ENCODE measurements at regions not wholly inside any gene's neighbourhood (a gene's known extent, or its start where the extent isn't known, plus 50 kb on each side); places are given as distances from the start of the nearest gene placed in this dataset.

GRCh38 chr7:57385668-57386067, 64.3 kb upstream of the ZNF716 start:
- no peaks in the 10 kb centered on the region for H3K9me3 ChIP-seq
- CTCF ChIA-PET = no interaction called here
- no peak overlapping the region for H2AFZ ChIP-seq (ENCODE audit: low read depth)
- no peaks in the 10 kb centered on the region for H3K27me3 ChIP-seq (ENCODE audit: insufficient read depth)
- H3K4me3 ChIP-seq (ENCODE audit: low read depth in 2 of 2, low read length in 1 of 2) = no peak overlapping the region
- no peaks in the 10 kb centered on the region for H3K79me2 ChIP-seq (ENCODE audit: insufficient read depth)
- no peak overlapping the region for H3K9ac ChIP-seq
- H3K27ac ChIP-seq (ENCODE audit: low read depth in 2 of 2, low read length in 1 of 2) = no peak overlapping the region
- no peaks in the 10 kb centered on the region for H3K4me1 ChIP-seq (ENCODE audit: control insufficient read depth in 1 of 2, insufficient read depth in 2 of 2, low read depth in 1 of 2, low read length in 1 of 2)
- no peaks in the 10 kb centered on the region for H3F3A ChIP-seq (replicated peaks; ENCODE audit: insufficient read depth)
- no peak for TF ChIP-seq PBX3 (IDR thresholded peaks at IDR 0.05)
- TF ChIP-seq RAD21 (IDR thresholded peaks at IDR 0.05; ENCODE audit: low read length) = no peak
- TF ChIP-seq MAX (IDR thresholded peaks at IDR 0.05; ENCODE audit: low read depth) = no peak
- TF ChIP-seq CHD2 (IDR thresholded peaks at IDR 0.05; ENCODE audit: low read length, partially characterized antibody) = no peak
- TF ChIP-seq USF1 (IDR thresholded peaks at IDR 0.05; ENCODE audit: borderline replicate concordance, low read depth) = no peak
- TF ChIP-seq GABPA (IDR thresholded peaks at IDR 0.05; ENCODE audit: low read depth) = no peak
- POLR2A ChIA-PET = no interaction called here
- no peak overlapping the region for H3K4me2 ChIP-seq
- H4K20me1 ChIP-seq (ENCODE audit: insufficient read depth) = no peaks in the 10 kb centered on the region
- DNase-seq = no peak
- H3K9me2 ChIP-seq = no peaks in the 10 kb centered on the region
- WGBS (ENCODE audit: low lambda C conversion rate) = 36% methylated on average over 5 of the region's 5 CpGs
- H3K36me3 ChIP-seq (replicated peaks in 1 of 2; ENCODE audit: control insufficient read depth in 1 of 2, insufficient read depth in 2 of 2, low read length in 1 of 2) = no peaks in the 10 kb centered on the region

- no peak overlapping the region for H3K27ac ChIP-seq (ENCODE audit: low read depth in 2 of 2, low read length in 1 of 2)
- H3K27me3 ChIP-seq (ENCODE audit: insufficient read depth) = no peaks in the 10 kb centered on the region
- no peaks in the 10 kb centered on the region for H3K36me3 ChIP-seq (replicated peaks in 1 of 2; ENCODE audit: control insufficient read depth in 1 of 2, insufficient read depth in 2 of 2, low read length in 1 of 2)
- ChIA-PET POLR2A (no interaction called here), CTCF (no interaction called here)
- no peaks in the 10 kb centered on the region for H3K9me3 ChIP-seq
- no peaks in the 10 kb centered on the region for H3K79me2 ChIP-seq (ENCODE audit: insufficient read depth)
- H3F3A ChIP-seq (replicated peaks; ENCODE audit: insufficient read depth) = no peaks in the 10 kb centered on the region
- no peaks in the 10 kb centered on the region for H4K20me1 ChIP-seq (ENCODE audit: insufficient read depth)
- WGBS (ENCODE audit: low lambda C conversion rate) = 3% methylated on average over 7 of the region's 7 CpGs
- H3K4me3 ChIP-seq (ENCODE audit: low read depth in 2 of 2, low read length in 1 of 2) = no peak overlapping the region
- no peaks in the 10 kb centered on the region for H3K9me2 ChIP-seq
- no peak overlapping the region for H3K4me2 ChIP-seq
- H3K4me1 ChIP-seq (ENCODE audit: control insufficient read depth in 1 of 2, insufficient read depth in 2 of 2, low read depth in 1 of 2, low read length in 1 of 2) = no peaks in the 10 kb centered on the region
- no peak overlapping the region for H2AFZ ChIP-seq (ENCODE audit: low read depth)
- DNase-seq = no peak
- TF ChIP-seq SIN3A (IDR thresholded peaks at IDR 0.05; ENCODE audit: borderline replicate concordance, low read depth, low read length) = no peak
- no peak for TF ChIP-seq RAD21 (IDR thresholded peaks at IDR 0.05; ENCODE audit: low read length)
- TF ChIP-seq JUND (IDR thresholded peaks at IDR 0.05) = no peak
- no peak for TF ChIP-seq FOXM1 (IDR thresholded peaks at IDR 0.05; ENCODE audit: low read depth)
- no peak for TF ChIP-seq TEAD4 (IDR thresholded peaks at IDR 0.05; ENCODE audit: borderline replicate concordance, insufficient read depth)
- TF ChIP-seq NRF1 (IDR thresholded peaks at IDR 0.05; ENCODE audit: low read depth, low read length) = no peak
- no peak for TF ChIP-seq TCF12 (IDR thresholded peaks at IDR 0.05)
- TF ChIP-seq PBX3 (IDR thresholded peaks at IDR 0.05) = no peak
- H3K9ac ChIP-seq = no peak overlapping the region
Measured at GRCh38 chr7:57388761-57389160, 61.2 kb upstream of the ZNF716 start.
